ENCODE measurements at regions not wholly inside any gene's neighbourhood (a gene's known extent, or its start where the extent isn't known, plus 50 kb on each side); places are given as distances from the start of the nearest gene placed in this dataset.

DNA sequence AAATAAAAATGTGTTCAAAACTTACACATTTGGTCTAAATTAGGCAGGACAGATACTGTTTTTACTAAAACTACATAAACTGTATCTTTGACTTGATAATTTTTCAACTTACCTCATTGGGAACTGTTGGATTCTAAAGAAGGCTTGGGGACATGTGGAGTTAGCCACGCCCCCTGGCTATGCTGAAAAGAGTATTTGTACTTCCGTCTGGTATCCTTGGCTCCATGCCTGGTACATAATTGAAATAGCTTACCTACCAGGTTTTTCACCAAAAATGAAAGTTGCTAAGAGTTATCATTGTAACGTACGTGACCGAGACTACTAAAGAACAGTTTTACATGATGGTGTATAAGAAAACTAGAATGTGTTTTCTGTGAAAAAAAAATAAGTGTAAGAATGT is 604.8 kb upstream of the IGFBP3 start:
- Histone ChIP-seq H3K4me3 (ENCODE audit: low read depth in 1 of 5, low read length in 5 of 5) (no peak overlapping the region), H3K4me1 (ENCODE audit: control insufficient read depth in 5 of 5, insufficient read depth in 5 of 5, low read length in 5 of 5) (no peaks in the 10 kb centered on the region)

DNA sequence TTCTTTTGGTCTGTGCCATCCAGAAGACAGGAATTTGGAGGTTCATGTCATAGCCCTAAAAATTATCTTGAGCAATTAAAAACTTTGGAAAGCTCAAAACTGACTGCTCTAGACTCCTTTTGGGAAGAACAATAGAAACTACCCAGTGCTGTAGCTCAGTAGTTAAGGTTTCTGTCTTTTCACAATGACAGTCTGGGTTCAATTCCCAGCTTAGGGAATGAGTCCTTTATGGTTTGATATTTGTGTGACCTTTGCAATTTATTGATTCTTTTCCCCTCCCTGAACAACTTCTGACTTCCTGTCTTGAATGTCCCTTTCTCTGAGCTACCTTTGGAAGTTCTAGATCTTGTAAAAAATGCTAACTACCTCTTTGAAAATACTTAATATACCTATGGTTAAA is 603.3 kb upstream of the IGFBP3 start:
- Histone ChIP-seq H3K27me3 (ENCODE audit: control insufficient read depth in 5 of 5, insufficient read depth in 4 of 5, low read length in 5 of 5) (no peaks in the 10 kb centered on the region), H3K9me3 (ENCODE audit: control insufficient read depth in 5 of 5, low read length in 5 of 5) (peaks cover 0 to 12% (median 6%) of the 10 kb centered on the region in 5 donors), H3K4me3 (ENCODE audit: low read depth in 1 of 5, low read length in 5 of 5) (no peak overlapping the region), H3K27ac (ENCODE audit: low read depth, low read length) (no peak overlapping the region), H3K36me3 (ENCODE audit: control insufficient read depth in 5 of 5, insufficient read depth in 5 of 5, low read length in 5 of 5) (no peaks in the 10 kb centered on the region), H3K9ac (ENCODE audit: low read length in 5 of 5) (no peak overlapping the region), H3K4me1 (ENCODE audit: control insufficient read depth in 5 of 5, insufficient read depth in 5 of 5, low read length in 5 of 5) (no peaks in the 10 kb centered on the region)

More for the DNA sequence above, 604.8 kb upstream of the IGFBP3 start:
- H3K9ac ChIP-seq (ENCODE audit: low read length in 5 of 5), result no peak overlapping the region
- H3K9me3 ChIP-seq (ENCODE audit: control insufficient read depth in 5 of 5, low read length in 5 of 5), result peaks cover 0 to 17% (median 6%) of the 10 kb centered on the region in 5 donors
- no peaks in the 10 kb centered on the region for H3K27me3 ChIP-seq (ENCODE audit: control insufficient read depth in 5 of 5, insufficient read depth in 4 of 5, low read length in 5 of 5)
- H3K27ac ChIP-seq (ENCODE audit: low read depth, low read length), result no peak overlapping the region
- no peaks in the 10 kb centered on the region for H3K36me3 ChIP-seq (ENCODE audit: control insufficient read depth in 5 of 5, insufficient read depth in 5 of 5, low read length in 5 of 5)

DNA sequence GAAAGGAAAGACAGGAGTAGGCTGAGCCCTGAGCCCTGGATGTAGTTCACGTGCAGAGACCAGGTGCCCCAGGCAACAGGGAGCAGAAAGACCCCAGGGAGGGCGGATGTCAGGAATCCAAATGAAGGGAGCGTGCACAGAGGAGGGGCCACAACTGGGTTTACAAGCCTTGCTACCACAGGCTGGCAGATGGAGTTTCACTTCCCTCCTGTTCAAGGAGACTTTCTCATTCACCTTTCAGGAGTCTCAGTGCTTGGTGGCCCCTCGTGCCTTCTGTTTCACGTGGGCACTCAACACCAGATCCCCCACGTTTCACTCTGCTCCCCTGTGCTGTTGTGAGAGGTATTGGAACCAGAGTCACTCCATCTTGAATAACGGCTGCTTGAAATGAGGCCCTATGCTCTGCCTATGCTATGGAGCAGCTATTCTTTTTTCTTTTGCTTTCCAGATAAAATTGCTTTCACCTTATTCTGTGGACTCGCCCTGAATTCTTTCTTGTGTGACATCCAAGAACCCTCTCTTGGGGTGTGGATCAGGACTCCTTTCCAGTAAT is 601.4 kb upstream of the IGFBP3 start:
- Histone ChIP-seq H3K27me3 (ENCODE audit: control insufficient read depth in 5 of 5, insufficient read depth in 4 of 5, low read length in 5 of 5) (no peaks in the 10 kb centered on the region), H3K36me3 (ENCODE audit: control insufficient read depth in 5 of 5, insufficient read depth in 5 of 5, low read length in 5 of 5) (no peaks in the 10 kb centered on the region), H3K27ac (ENCODE audit: low read depth, low read length) (no peak overlapping the region), H3K9me3 (ENCODE audit: control insufficient read depth in 5 of 5, low read length in 5 of 5) (peaks cover 0 to 5% (median under 1%) of the 10 kb centered on the region in 5 donors), H3K4me3 (ENCODE audit: low read depth in 1 of 5, low read length in 5 of 5) (no peak overlapping the region), H3K9ac (ENCODE audit: low read length in 5 of 5) (no peak overlapping the region), H3K4me1 (ENCODE audit: control insufficient read depth in 5 of 5, insufficient read depth in 5 of 5, low read length in 5 of 5) (no peaks in the 10 kb centered on the region)

DNA sequence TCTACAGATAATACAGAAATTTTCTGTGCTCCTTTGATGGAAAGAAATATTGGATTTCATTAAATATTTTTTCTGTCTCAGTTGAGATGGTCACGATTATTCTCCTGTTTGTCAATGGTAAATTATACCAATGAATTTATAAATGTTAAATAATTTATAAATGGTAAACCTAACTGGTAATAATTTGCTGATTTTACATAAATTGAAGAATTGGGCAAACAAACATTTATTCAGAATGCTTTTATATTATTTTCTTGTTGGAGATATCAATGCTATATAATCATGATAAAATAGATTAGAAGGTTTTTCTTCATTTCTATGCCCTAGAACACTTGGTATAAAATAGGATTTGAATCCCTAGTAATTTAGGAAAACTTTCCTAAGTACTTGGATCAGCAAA is 597.6 kb upstream of the IGFBP3 start:
- Histone ChIP-seq H3K27me3 (ENCODE audit: control insufficient read depth in 5 of 5, insufficient read depth in 4 of 5, low read length in 5 of 5) (no peaks in the 10 kb centered on the region), H3K4me1 (ENCODE audit: control insufficient read depth in 5 of 5, insufficient read depth in 5 of 5, low read length in 5 of 5) (no peaks in the 10 kb centered on the region), H3K9me3 (ENCODE audit: control insufficient read depth in 5 of 5, low read length in 5 of 5) (peaks cover 0 to 3% (median 0%) of the 10 kb centered on the region in 5 donors), H3K4me3 (ENCODE audit: low read depth in 1 of 5, low read length in 5 of 5) (no peak overlapping the region), H3K27ac (ENCODE audit: low read depth, low read length) (no peak overlapping the region), H3K36me3 (ENCODE audit: control insufficient read depth in 5 of 5, insufficient read depth in 5 of 5, low read length in 5 of 5) (no peaks in the 10 kb centered on the region), H3K9ac (ENCODE audit: low read length in 5 of 5) (no peak overlapping the region)

GRCh38 chr7:46515844-46516590 is 594.9 kb upstream of the IGFBP3 start:
- Histone ChIP-seq H3K4me1 (ENCODE audit: control insufficient read depth in 5 of 5, insufficient read depth in 5 of 5, low read length in 5 of 5) (no peaks in the 10 kb centered on the region), H3K27ac (ENCODE audit: low read depth, low read length) (no peak overlapping the region), H3K27me3 (ENCODE audit: control insufficient read depth in 5 of 5, insufficient read depth in 4 of 5, low read length in 5 of 5) (no peaks in the 10 kb centered on the region)

DNA sequence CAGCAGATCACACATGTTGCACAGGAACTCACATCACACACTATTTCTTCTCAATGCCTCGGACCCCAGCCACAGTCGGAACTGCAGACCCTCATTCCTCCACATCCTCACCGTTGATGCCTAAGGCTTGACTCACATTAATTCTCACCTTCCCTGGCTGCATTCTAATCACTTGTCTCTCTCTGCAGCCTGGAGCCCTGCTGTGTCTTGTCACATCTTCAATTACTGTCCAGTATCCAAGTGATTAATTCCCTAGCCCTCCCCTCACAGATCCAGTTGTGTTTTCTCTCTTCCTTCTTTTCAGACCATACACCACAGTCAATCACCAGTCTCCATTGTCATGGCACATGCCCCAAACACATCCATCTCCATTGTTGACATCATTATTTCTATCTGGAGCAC is 592.4 kb upstream of the IGFBP3 start:
- H3K9ac ChIP-seq (ENCODE audit: low read length in 5 of 5), result no peak overlapping the region
- no peaks in the 10 kb centered on the region for H3K27me3 ChIP-seq (ENCODE audit: control insufficient read depth in 5 of 5, insufficient read depth in 4 of 5, low read length in 5 of 5)
- H3K27ac ChIP-seq (ENCODE audit: low read depth, low read length), result no peak overlapping the region
- no peaks in the 10 kb centered on the region for H3K4me1 ChIP-seq (ENCODE audit: control insufficient read depth in 5 of 5, insufficient read depth in 5 of 5, low read length in 5 of 5)
- no peaks in the 10 kb centered on the region for H3K36me3 ChIP-seq (ENCODE audit: control insufficient read depth in 5 of 5, insufficient read depth in 5 of 5, low read length in 5 of 5)
- peaks cover 0 to 8% (median 3%) of the 10 kb centered on the region in 5 donors for H3K9me3 ChIP-seq (ENCODE audit: control insufficient read depth in 5 of 5, low read length in 5 of 5)
- no peak overlapping the region for H3K4me3 ChIP-seq (ENCODE audit: low read depth in 1 of 5, low read length in 5 of 5)

More at GRCh38 chr7:46515844-46516590, 594.9 kb upstream of the IGFBP3 start:
- no peaks in the 10 kb centered on the region for H3K36me3 ChIP-seq (ENCODE audit: control insufficient read depth in 5 of 5, insufficient read depth in 5 of 5, low read length in 5 of 5)
- peaks cover 0 to 3% (median 0%) of the 10 kb centered on the region in 5 donors for H3K9me3 ChIP-seq (ENCODE audit: control insufficient read depth in 5 of 5, low read length in 5 of 5)
- H3K4me3 ChIP-seq (ENCODE audit: low read depth in 1 of 5, low read length in 5 of 5), result no peak overlapping the region
- H3K9ac ChIP-seq (ENCODE audit: low read length in 5 of 5), result no peak overlapping the region

GRCh38 chr7:46512891-46513413 is 591.9 kb upstream of the IGFBP3 start:
- Histone ChIP-seq H3K27me3 (ENCODE audit: control insufficient read depth in 5 of 5, insufficient read depth in 4 of 5, low read length in 5 of 5) (no peaks in the 10 kb centered on the region), H3K4me1 (ENCODE audit: control insufficient read depth in 5 of 5, insufficient read depth in 5 of 5, low read length in 5 of 5) (no peaks in the 10 kb centered on the region), H3K27ac (ENCODE audit: low read depth, low read length) (no peak overlapping the region), H3K9ac (ENCODE audit: low read length in 5 of 5) (no peak overlapping the region), H3K36me3 (ENCODE audit: control insufficient read depth in 5 of 5, insufficient read depth in 5 of 5, low read length in 5 of 5) (no peaks in the 10 kb centered on the region), H3K9me3 (ENCODE audit: control insufficient read depth in 5 of 5, low read length in 5 of 5) (peaks cover 0 to 8% (median 3%) of the 10 kb centered on the region in 5 donors), H3K4me3 (ENCODE audit: low read depth in 1 of 5, low read length in 5 of 5) (no peak overlapping the region)

DNA sequence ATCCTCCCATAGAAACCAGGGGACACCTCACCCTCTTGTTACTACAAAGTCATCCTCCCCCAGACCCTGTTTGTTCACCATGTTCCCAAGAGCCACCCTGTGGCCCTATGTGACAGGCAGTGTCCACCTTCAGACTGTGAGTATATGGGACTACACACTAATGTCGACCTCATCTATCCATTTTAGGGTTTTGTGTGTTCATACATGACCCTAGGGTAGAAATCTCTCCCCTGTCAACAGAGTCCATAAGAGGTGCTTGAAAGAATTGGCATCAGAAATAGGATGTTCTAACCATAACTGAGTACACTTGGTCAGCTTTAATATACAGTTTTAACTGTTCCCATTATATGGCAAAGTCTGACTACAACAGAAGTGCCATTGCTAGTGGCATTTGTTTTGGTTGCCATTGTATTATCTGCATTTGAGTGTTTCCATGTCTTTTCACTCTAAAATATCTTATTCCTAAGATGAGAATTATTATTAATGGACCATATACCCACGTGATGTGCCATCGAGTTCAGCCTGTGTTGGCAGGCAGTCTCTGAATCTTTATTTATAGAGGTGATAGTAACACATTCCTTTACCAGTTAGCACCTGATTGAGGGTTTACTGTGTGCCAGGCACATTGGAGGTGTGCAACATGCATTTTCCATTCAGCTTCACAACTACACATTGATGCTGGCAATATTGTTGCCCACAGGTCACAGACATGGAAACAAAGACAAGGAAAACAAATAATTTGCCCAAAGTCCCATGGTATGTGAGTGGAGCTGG is 590.6 kb upstream of the IGFBP3 start:
- Histone ChIP-seq H3K27ac (ENCODE audit: low read depth, low read length) (no peak overlapping the region), H3K4me3 (ENCODE audit: low read depth in 1 of 5, low read length in 5 of 5) (no peak overlapping the region), H3K36me3 (ENCODE audit: control insufficient read depth in 5 of 5, insufficient read depth in 5 of 5, low read length in 5 of 5) (no peaks in the 10 kb centered on the region), H3K4me1 (ENCODE audit: control insufficient read depth in 5 of 5, insufficient read depth in 5 of 5, low read length in 5 of 5) (no peaks in the 10 kb centered on the region), H3K9me3 (ENCODE audit: control insufficient read depth in 5 of 5, low read length in 5 of 5) (peaks cover 0 to 8% (median 3%) of the 10 kb centered on the region in 5 donors), H3K27me3 (ENCODE audit: control insufficient read depth in 5 of 5, insufficient read depth in 4 of 5, low read length in 5 of 5) (no peaks in the 10 kb centered on the region), H3K9ac (ENCODE audit: low read length in 5 of 5) (no peak overlapping the region)

GRCh38 chr7:46508583-46508982 is 587.5 kb upstream of the IGFBP3 start:
- Histone ChIP-seq H3K9me3 (ENCODE audit: control insufficient read depth in 5 of 5, low read length in 5 of 5) (peaks cover 0 to 18% (median 3%) of the 10 kb centered on the region in 5 donors), H3K36me3 (ENCODE audit: control insufficient read depth in 5 of 5, insufficient read depth in 5 of 5, low read length in 5 of 5) (no peaks in the 10 kb centered on the region), H3K9ac (ENCODE audit: low read length in 5 of 5) (no peak overlapping the region), H3K4me3 (ENCODE audit: low read depth in 1 of 5, low read length in 5 of 5) (no peak overlapping the region), H3K27me3 (ENCODE audit: control insufficient read depth in 5 of 5, insufficient read depth in 4 of 5, low read length in 5 of 5) (no peaks in the 10 kb centered on the region), H3K27ac (ENCODE audit: low read depth, low read length) (no peak overlapping the region), H3K4me1 (ENCODE audit: control insufficient read depth in 5 of 5, insufficient read depth in 5 of 5, low read length in 5 of 5) (no peaks in the 10 kb centered on the region)

- H3K27me3 ChIP-seq (ENCODE audit: control insufficient read depth in 5 of 5, insufficient read depth in 4 of 5, low read length in 5 of 5), result no peaks in the 10 kb centered on the region
- H3K4me3 ChIP-seq (ENCODE audit: low read depth in 1 of 5, low read length in 5 of 5), result no peak overlapping the region
- peaks cover 0 to 18% (median 3%) of the 10 kb centered on the region in 5 donors for H3K9me3 ChIP-seq (ENCODE audit: control insufficient read depth in 5 of 5, low read length in 5 of 5)
- no peak overlapping the region for H3K9ac ChIP-seq (ENCODE audit: low read length in 5 of 5)
- no peak overlapping the region for H3K27ac ChIP-seq (ENCODE audit: low read depth, low read length)
- no peaks in the 10 kb centered on the region for H3K4me1 ChIP-seq (ENCODE audit: control insufficient read depth in 5 of 5, insufficient read depth in 5 of 5, low read length in 5 of 5)
- H3K36me3 ChIP-seq (ENCODE audit: control insufficient read depth in 5 of 5, insufficient read depth in 5 of 5, low read length in 5 of 5), result no peaks in the 10 kb centered on the region
Measured at GRCh38 chr7:46507560-46507959, 586.5 kb upstream of the IGFBP3 start.
